H7 (cell line): ENCODE measurements at regions not wholly inside any gene's neighbourhood (a gene's known extent, or its start where the extent isn't known, plus 50 kb on each side); places are given as distances from the start of the nearest gene placed in this dataset.

Experiments
- DNase-seq: peaks from one replicate; pipeline ENCODE4 v3.0.0; 2012
- H3K27me3 ChIP-seq: 2 replicates; pipeline ENCODE4 v1.6.0; 2011; ENCODE audit warnings: mild to moderate bottlenecking, low read length; ENCODE audit not compliant: control insufficient read depth, insufficient read depth
- H3K36me3 ChIP-seq: replicated peaks from 2 replicates; pipeline ENCODE4 v1.5.1; 2011; ENCODE audit warnings: low read length; ENCODE audit not compliant: control insufficient read depth, insufficient read depth
- H3K4me3 ChIP-seq: 2 replicates; pipeline ENCODE4 v1.5.1; 2011; ENCODE audit warnings: low read depth, mild to moderate bottlenecking, control low read depth, low read length, moderate library complexity; ENCODE audit not compliant: insufficient read depth

GRCh38 chr2:51720826-51721225, 688.9 kb upstream of the NRXN1 start:
- no peak for DNase-seq
- no peaks in the 10 kb centered on the region for H3K36me3 ChIP-seq
- H3K27me3 ChIP-seq, result no peaks in the 10 kb centered on the region

GRCh38 chr2:51718881-51719280, 686.9 kb upstream of the NRXN1 start:
- H3K4me3 ChIP-seq, result no peak overlapping the region
- no peak for DNase-seq

More at GRCh38 chr2:51720826-51721225, 688.9 kb upstream of the NRXN1 start:
- no peak overlapping the region for H3K4me3 ChIP-seq

GRCh38 chr2:51717312-51717711, 685.4 kb upstream of the NRXN1 start:
- no peak for DNase-seq
- H3K4me3 ChIP-seq, result no peak overlapping the region
- no peaks in the 10 kb centered on the region for H3K27me3 ChIP-seq
- H3K36me3 ChIP-seq, result no peaks in the 10 kb centered on the region

More at GRCh38 chr2:51718881-51719280, 686.9 kb upstream of the NRXN1 start:
- no peaks in the 10 kb centered on the region for H3K27me3 ChIP-seq
- no peaks in the 10 kb centered on the region for H3K36me3 ChIP-seq

- no peak for DNase-seq
- no peaks in the 10 kb centered on the region for H3K36me3 ChIP-seq
- H3K27me3 ChIP-seq, result no peaks in the 10 kb centered on the region
- no peak overlapping the region for H3K4me3 ChIP-seq
These were observed 679.8 kb upstream of the NRXN1 start for GRCh38 chr2:51711766-51712165.

DNA sequence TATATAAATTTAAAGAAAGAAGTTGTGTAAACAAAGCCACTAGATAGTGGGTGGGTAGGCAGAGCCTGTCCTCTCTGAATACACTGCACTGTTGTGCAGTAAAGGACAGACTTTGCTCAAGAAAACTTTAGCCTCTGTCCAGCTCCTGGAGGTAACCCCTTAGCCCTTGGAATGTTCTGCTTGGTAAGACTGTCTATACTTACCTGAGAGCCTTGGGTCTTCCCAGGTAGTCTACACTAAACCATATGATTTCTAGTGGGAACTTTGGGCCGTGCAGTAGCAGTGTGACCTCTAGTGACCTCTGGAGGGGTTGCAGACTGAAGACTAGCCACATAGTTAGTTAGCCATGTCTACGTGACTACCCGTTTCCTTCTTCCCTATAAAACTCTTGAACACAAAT, 678.3 kb upstream of the NRXN1 start:
- Histone ChIP-seq H3K36me3 (no peaks in the 10 kb centered on the region), H3K4me3 (no peak overlapping the region), H3K27me3 (no peaks in the 10 kb centered on the region)
- DNase-seq, result peak; percentile 23

DNA sequence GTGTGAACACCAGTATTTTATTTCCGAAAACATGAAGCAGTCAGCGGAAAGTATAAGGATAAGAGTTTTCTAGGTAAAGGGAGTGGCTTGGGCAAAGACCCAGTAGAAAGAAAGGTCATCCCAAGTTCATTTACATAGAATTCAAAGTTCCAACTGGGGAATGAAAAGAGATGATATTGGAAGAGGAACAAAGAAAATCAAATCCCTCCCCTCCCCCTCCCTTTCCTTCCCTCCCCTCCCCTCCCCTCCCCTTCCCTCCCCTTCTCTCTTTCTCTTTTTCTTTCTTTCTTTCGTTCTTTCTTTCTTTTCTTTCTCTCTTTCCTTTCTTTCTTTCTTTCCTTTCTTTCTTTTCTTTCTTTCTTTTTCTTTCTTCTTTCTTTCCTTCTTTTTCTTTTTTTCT, 675.7 kb upstream of the NRXN1 start:
- Histone ChIP-seq H3K4me3 (no peak overlapping the region), H3K27me3 (no peaks in the 10 kb centered on the region), H3K36me3 (no peaks in the 10 kb centered on the region)
- no peak for DNase-seq

GRCh38 chr2:51706220-51706619, 674.3 kb upstream of the NRXN1 start:
- H3K27me3 ChIP-seq, result no peaks in the 10 kb centered on the region
- no peaks in the 10 kb centered on the region for H3K36me3 ChIP-seq
- H3K4me3 ChIP-seq, result no peak overlapping the region
- no peak for DNase-seq

DNA sequence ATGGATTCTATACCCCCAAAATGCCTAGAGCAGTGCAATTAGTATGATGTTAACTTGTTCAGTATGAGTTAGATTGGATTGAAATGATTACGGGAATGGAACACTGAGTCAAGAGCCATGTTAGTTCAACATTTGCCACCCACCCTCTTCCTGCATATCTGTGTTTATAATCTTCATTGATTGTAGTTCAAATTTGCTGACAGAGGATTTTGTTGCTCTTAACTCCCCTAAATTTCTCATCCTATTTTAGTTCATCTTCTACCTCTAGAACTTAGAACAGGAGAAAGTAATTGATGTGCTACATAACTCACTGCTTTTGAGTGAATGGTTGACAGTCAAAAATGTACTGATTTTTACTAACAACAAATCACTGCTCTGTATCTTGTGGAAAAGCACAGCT, 673.5 kb upstream of the NRXN1 start:
- DNase-seq, result no peak
- H3K4me3 ChIP-seq, result no peak overlapping the region
- no peaks in the 10 kb centered on the region for H3K27me3 ChIP-seq
- H3K36me3 ChIP-seq, result no peaks in the 10 kb centered on the region

- Histone ChIP-seq H3K27me3 (no peaks in the 10 kb centered on the region), H3K36me3 (no peaks in the 10 kb centered on the region), H3K4me3 (no peak overlapping the region)
- DNase-seq, result no peak
These were observed 666.1 kb upstream of the NRXN1 start for GRCh38 chr2:51698021-51698420.

DNA sequence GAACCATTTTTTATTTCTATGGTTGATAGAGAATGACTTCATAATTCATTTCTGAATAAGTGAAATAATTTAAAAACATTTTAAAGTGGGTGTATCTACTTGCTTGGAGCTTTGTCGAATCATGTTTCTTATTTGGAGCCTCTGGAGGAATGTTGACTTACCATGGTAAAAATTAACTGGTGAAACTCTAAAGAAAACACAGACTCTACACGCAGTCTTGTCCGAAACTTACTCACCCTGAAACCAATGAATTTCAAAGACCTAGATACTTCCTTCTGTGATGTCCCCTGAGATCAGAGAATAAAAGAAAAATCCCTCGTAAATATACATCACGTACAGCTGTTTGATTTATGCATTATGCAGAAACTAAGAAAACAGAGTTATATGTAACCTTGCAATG, 665.2 kb upstream of the NRXN1 start:
- no peaks in the 10 kb centered on the region for H3K36me3 ChIP-seq
- H3K4me3 ChIP-seq, result no peak overlapping the region
- no peaks in the 10 kb centered on the region for H3K27me3 ChIP-seq
- no peak for DNase-seq

GRCh38 chr2:51695531-51695930, 663.6 kb upstream of the NRXN1 start:
- no peak overlapping the region for H3K4me3 ChIP-seq
- H3K27me3 ChIP-seq, result no peaks in the 10 kb centered on the region
- DNase-seq, result no peak

DNA sequence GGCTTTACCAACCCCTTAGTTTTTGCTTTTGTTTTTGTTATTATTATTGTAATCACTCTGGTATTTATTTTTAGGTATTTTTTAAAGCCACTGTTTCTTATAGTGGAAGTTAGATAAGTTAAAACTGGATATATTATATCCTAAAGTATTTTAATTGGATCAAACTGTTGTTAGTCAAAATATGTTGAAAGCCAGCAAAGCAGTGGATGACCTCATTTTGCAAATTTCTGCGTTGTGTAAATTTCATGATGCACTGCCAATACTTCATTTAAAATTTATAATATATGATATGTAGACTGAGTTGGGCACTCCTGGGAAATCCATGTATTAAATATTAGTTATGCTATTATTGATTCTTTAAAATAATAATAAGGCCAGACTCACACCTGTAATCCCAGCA, 661.7 kb upstream of the NRXN1 start:
- no peaks in the 10 kb centered on the region for H3K36me3 ChIP-seq
- H3K27me3 ChIP-seq, result no peaks in the 10 kb centered on the region
- H3K4me3 ChIP-seq, result no peak overlapping the region
- DNase-seq, result no peak

More at GRCh38 chr2:51695531-51695930, 663.6 kb upstream of the NRXN1 start:
- no peaks in the 10 kb centered on the region for H3K36me3 ChIP-seq

DNA sequence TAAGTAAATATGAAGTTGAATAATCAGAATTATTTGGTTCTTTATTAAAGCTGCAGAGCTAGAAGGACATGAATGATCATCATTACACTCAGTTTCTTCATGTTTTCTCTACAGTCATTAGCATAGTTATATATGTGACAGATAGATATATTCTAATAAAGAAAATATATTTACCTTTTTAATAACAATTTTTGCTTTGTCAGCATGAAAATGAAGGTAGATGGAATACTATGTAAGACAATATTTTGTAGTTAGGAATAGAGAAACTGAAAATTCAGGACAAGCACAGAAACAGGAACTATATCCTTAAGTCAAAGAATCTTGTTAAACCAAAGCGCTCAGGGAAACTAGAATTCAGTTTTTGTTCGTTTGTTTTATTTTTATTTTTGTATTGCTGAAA, 649.9 kb upstream of the NRXN1 start:
- H3K27me3 ChIP-seq, result no peaks in the 10 kb centered on the region
- H3K36me3 ChIP-seq, result no peaks in the 10 kb centered on the region
- no peak overlapping the region for H3K4me3 ChIP-seq
- DNase-seq, result no peak

DNA sequence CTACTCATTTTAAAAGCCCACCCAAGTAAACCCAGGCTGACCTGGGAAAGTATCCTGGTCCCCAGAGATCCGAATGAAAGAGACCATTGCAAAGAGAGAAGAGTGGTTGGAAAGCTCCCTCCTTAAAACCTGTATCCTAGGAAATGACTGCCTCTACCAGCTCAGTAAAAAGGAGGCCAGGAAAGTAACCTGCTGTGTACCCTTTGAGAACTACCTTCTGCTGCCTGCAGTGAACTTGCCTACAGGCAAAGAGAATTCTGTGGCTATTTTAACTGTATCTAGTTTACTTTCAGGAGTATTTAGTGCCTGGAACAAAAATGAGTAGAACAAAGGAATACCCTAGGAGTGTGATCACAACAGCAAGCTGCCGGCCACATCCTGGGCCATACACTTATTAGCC, 641.7 kb upstream of the NRXN1 start:
- Histone ChIP-seq H3K36me3 (no peaks in the 10 kb centered on the region), H3K4me3 (no peak overlapping the region), H3K27me3 (no peaks in the 10 kb centered on the region)
- DNase-seq, result no peak

DNA sequence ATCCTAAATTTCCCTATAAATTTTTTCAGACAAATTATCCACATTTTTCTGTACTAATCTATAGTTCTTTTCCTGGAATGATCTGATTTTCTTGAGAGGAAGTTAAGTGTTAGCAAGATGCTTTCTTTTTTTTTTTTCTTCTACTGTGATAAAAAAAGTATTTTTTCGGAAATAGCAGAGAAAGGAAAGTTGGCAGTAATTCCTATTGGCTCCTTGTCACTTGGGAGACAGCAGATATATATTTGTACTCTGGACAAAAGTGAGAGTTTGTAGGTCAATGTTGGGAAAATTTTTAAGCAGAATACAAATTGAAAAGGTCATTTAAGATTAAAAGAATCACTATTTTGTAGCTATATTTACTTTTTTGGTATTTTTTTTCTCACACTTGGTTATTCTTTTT, 635.7 kb upstream of the NRXN1 start:
- DNase-seq, result no peak
- Histone ChIP-seq H3K36me3 (no peaks in the 10 kb centered on the region), H3K27me3 (no peaks in the 10 kb centered on the region), H3K4me3 (no peak overlapping the region)

DNA sequence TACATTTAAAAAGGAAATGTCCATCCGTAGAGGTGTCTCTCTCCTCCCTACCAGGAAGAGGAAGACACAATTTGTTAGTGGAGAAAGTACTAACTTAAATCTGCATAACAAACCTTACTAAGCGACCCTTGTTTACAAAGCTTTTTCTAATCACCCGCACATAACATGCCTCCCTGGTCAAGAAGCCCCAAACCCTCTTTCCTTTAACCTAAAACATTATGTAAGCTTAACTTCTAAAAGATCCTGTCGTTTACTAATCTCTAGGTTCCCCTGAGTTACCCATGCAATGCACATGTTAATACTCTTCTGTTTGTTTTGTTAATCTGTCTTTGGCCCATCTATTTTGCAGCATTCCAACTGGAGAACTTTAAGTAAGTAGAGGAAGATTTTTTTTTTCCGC, 630.3 kb upstream of the NRXN1 start:
- no peak for DNase-seq
- no peak overlapping the region for H3K4me3 ChIP-seq
- no peaks in the 10 kb centered on the region for H3K27me3 ChIP-seq
- H3K36me3 ChIP-seq, result no peaks in the 10 kb centered on the region
